ENCODE measurements at regions not wholly inside any gene's neighbourhood (a gene's known extent, or its start where the extent isn't known, plus 50 kb on each side); places are given as distances from the start of the nearest gene placed in this dataset.

DNA sequence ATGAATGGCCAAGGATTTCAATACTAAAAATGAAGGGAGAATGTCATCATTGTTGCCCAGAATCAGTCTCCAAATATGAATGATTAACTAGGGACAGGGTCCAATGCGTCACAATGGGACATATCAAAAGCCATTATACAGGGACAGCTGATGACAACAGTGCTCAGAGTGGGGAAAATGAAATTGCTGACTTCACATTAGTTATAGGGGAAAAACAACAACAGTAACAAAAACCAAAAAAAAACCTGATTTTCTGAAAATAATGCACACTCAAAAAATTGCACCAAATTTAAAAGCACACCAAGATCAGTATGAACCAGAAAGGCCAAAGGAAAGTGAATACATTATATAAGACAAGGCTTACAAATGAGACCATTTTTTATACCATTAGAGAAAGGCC, 353.2 kb upstream of the SOX5 start:
- FAIRE-seq = no peak

DNA sequence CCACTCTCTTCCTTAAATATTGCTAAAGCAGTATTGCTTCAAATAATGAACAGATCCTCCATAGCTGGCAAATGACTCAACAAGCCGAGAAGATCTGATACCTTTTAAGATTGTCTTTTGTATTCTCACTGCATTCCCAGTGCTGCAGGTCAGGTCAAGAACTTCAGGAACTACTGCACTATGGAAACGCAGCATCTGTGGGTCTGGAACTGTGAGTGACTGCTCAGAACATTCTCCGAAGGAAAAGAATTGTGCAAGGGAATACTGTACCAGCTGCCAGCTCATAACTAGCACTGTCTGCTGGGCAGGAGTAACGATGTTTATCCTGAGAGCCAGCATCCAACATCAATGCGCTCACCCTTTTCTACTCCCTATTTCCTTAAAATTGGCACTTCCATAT, 348.0 kb upstream of the SOX5 start:
- no peaks in the 10 kb centered on the region for H3K27me3 ChIP-seq (ENCODE audit: control insufficient read depth, insufficient read depth, low read length)
- H3K4me3 ChIP-seq (ENCODE audit: low read depth, low read length) = no peak overlapping the region
- no peaks in the 10 kb centered on the region for H3K36me3 ChIP-seq (ENCODE audit: control insufficient read depth, insufficient read depth, low read length)
- TF ChIP-seq, protein P1, sequence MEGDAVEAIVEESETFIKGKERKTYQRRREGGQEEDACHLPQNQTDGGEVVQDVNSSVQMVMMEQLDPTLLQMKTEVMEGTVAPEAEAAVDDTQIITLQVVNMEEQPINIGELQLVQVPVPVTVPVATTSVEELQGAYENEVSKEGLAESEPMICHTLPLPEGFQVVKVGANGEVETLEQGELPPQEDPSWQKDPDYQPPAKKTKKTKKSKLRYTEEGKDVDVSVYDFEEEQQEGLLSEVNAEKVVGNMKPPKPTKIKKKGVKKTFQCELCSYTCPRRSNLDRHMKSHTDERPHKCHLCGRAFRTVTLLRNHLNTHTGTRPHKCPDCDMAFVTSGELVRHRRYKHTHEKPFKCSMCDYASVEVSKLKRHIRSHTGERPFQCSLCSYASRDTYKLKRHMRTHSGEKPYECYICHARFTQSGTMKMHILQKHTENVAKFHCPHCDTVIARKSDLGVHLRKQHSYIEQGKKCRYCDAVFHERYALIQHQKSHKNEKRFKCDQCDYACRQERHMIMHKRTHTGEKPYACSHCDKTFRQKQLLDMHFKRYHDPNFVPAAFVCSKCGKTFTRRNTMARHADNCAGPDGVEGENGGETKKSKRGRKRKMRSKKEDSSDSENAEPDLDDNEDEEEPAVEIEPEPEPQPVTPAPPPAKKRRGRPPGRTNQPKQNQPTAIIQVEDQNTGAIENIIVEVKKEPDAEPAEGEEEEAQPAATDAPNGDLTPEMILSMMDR (IDR thresholded peaks at IDR 0.05; ENCODE audit: insufficient read depth, low read length, severe bottlenecking) = no peak
- DNase-seq (ENCODE audit: low read depth) (no peak), FAIRE-seq (no peak)

More for the DNA sequence above, 353.2 kb upstream of the SOX5 start:
- Histone ChIP-seq H3K27me3 (ENCODE audit: control insufficient read depth, insufficient read depth, low read length) (no peaks in the 10 kb centered on the region), H3K36me3 (ENCODE audit: control insufficient read depth, insufficient read depth, low read length) (no peaks in the 10 kb centered on the region), H3K4me3 (ENCODE audit: low read depth, low read length) (no peak overlapping the region)
- no peak for DNase-seq (ENCODE audit: low read depth)
- TF ChIP-seq, protein P1 (IDR thresholded peaks at IDR 0.05; ENCODE audit: insufficient read depth, low read length, severe bottlenecking) = no peak

DNA sequence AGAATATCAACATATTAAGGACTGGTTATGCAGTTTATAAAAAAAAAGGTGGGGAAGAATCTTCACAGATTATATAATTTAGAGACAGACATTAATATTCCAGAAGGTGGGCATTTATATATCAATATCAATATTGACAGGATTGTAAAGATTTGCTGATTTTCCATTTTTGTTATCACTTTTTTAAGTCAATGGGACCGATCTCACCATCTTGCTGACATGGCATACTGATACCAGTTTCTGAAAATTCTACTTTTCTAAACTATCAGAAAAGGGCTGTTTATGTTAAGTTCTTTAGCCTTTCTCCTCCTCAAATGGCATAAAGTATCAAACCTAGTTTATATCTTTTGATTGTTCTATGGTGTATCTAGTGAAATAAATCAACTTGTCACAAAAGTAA, 344.1 kb upstream of the SOX5 start:
- TF ChIP-seq, protein P1 (IDR thresholded peaks at IDR 0.05; ENCODE audit: insufficient read depth, low read length, severe bottlenecking) = no peak
- no peaks in the 10 kb centered on the region for H3K27me3 ChIP-seq (ENCODE audit: control insufficient read depth, insufficient read depth, low read length)
- no peak overlapping the region for H3K4me3 ChIP-seq (ENCODE audit: low read depth, low read length)
- DNase-seq (ENCODE audit: low read depth) (no peak), FAIRE-seq (no peak)
- no peaks in the 10 kb centered on the region for H3K36me3 ChIP-seq (ENCODE audit: control insufficient read depth, insufficient read depth, low read length)

DNA sequence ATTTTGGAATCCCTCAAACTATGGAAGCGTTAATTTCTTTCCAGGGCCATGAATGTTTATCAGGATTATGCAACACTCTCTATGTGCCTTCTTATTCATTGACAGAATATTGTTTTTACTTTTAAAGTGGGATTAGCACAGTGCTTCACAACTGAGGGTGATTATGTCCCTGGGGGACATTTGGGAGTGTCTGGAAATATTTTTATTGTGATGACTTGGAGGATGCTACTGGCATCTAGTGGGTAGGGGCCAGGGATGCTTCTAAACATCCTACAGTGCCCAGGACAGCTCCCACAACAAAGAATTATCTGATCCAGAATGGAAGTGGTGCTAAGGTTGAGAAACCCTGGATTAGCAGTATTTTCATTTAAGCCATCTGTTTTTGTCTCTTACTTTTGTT, 338.5 kb upstream of the SOX5 start:
- H3K36me3 ChIP-seq (ENCODE audit: control insufficient read depth, insufficient read depth, low read length) = no peaks in the 10 kb centered on the region
- FAIRE-seq (no peak), DNase-seq (ENCODE audit: low read depth) (no peak)
- TF ChIP-seq, protein P1 (IDR thresholded peaks at IDR 0.05; ENCODE audit: insufficient read depth, low read length, severe bottlenecking) = no peak
- no peak overlapping the region for H3K4me3 ChIP-seq (ENCODE audit: low read depth, low read length)
- H3K27me3 ChIP-seq (ENCODE audit: control insufficient read depth, insufficient read depth, low read length) = no peaks in the 10 kb centered on the region

DNA sequence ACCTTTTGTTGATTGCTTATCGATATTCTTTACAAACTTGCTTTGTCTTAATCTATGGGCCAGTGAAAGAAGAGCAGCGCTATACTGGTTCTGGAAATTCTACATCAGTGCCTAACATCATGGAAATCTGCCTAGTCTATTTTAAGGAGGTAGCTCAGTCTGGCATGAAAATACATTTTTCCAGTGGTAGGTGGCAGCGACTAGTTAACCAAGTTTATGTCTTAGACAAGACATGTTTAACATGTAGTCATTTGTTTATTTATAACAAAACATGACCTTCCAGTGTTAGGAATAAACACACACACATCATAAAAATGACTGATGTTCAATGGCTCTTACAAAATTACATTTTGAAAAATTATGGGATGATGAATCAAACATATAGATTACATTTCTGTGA, 336.0 kb upstream of the SOX5 start:
- FAIRE-seq = no peak
- TF ChIP-seq, protein P1 (IDR thresholded peaks at IDR 0.05; ENCODE audit: insufficient read depth, low read length, severe bottlenecking) = no peak

DNA sequence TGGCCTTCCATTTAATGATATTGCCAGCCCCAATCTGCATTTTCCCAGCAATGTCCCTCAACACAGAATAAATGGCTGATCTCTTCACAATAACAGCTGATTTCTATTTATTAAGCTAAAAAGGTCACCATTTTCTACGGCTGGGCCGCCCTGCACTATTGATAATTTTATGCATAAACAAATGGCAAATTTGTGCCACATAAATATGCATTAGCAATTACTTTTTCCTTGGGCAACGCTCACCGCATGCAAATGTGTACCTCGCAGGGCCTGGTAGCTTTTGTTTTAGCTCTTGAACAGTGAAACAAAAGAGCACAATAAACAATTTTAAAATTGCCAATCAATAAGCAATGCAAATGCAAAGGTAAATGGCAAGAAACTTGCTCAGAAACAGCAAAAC, 331.9 kb upstream of the SOX5 start:
- no peak for FAIRE-seq
- no peaks in the 10 kb centered on the region for H3K36me3 ChIP-seq (ENCODE audit: control insufficient read depth, insufficient read depth, low read length)
- DNase-seq (ENCODE audit: low read depth) = no peak
- H3K27me3 ChIP-seq (ENCODE audit: control insufficient read depth, insufficient read depth, low read length) = no peaks in the 10 kb centered on the region
- TF ChIP-seq, protein P1 (IDR thresholded peaks at IDR 0.05; ENCODE audit: insufficient read depth, low read length, severe bottlenecking) = no peak
- H3K4me3 ChIP-seq (ENCODE audit: low read depth, low read length) = no peak overlapping the region

More for the DNA sequence above, 336.0 kb upstream of the SOX5 start:
- DNase-seq (ENCODE audit: low read depth) = no peak
- H3K4me3 ChIP-seq (ENCODE audit: low read depth, low read length) = no peak overlapping the region
- H3K36me3 ChIP-seq (ENCODE audit: control insufficient read depth, insufficient read depth, low read length) = no peaks in the 10 kb centered on the region
- no peaks in the 10 kb centered on the region for H3K27me3 ChIP-seq (ENCODE audit: control insufficient read depth, insufficient read depth, low read length)

Measured in bronchial epithelial cell (primary cell).